CD4-positive, alpha-beta memory T cell (primary cell): ENCODE measurements at regions not wholly inside any gene's neighbourhood (a gene's known extent, or its start where the extent isn't known, plus 50 kb on each side); places are given as distances from the start of the nearest gene placed in this dataset.

Experiments
- CTCF ChIA-PET: fragments of 350-600 bp; sonication (Branson Sonifier 250); formaldehyde crosslinking; loops from one replicate; lab custom pipeline; 2021; ENCODE audit warnings: inconsistent platforms; ENCODE audit not compliant: partially characterized antibody; lab: Charles Lee
- POLR2A ChIA-PET: fragments of 350-600 bp; sonication (Branson Sonifier 250); formaldehyde crosslinking; loops from one replicate; lab custom pipeline; 2021; ENCODE audit not compliant: partially characterized antibody; lab: Charles Lee
- DNase-seq, 5 donors: peaks; one replicate each; pipeline versions ENCODE4 v3.0.0 to v3.0.0-alpha.2; 2020 to 2022; ENCODE audit warnings: mixed read lengths in 1 of 5
- H3K27ac ChIP-seq: one replicate; pipeline ENCODE4 v1.7.0; 2013; ENCODE audit warnings: low read depth, low read length
- H3K27me3 ChIP-seq: 2 replicates; pipeline ENCODE4 v1.7.0; 2013; ENCODE audit warnings: mild to moderate bottlenecking, low read length, moderate library complexity; ENCODE audit not compliant: insufficient read depth
- H3K36me3 ChIP-seq: 2 replicates; pipeline ENCODE4 v1.7.0; 2013; ENCODE audit warnings: mild to moderate bottlenecking, low read length, moderate library complexity; ENCODE audit not compliant: insufficient read depth
- H3K4me1 ChIP-seq: 2 replicates; pipeline ENCODE4 v1.7.0; 2013; ENCODE audit warnings: mild to moderate bottlenecking, low read length, moderate library complexity; ENCODE audit not compliant: insufficient read depth
- H3K4me3 ChIP-seq, 2 donors: one replicate each; pipeline ENCODE4 v1.7.0; 2013; ENCODE audit warnings: low read length in 2 of 2, mild to moderate bottlenecking in 1 of 2
- H3K9me3 ChIP-seq, 2 donors: one replicate each; pipeline ENCODE4 v1.7.0; 2013; ENCODE audit warnings: low read length in 2 of 2, control low read depth in 1 of 2; ENCODE audit not compliant: control insufficient read depth in 1 of 2
- H3K27ac Mint-ChIP-seq, 7 donors: one replicate each; pipeline ENCODE4 v1.8.0; 2020 to 2021; ENCODE audit warnings: mixed read lengths in 7 of 7, mild to moderate bottlenecking in 6 of 7, inconsistent platforms in 3 of 7, moderate library complexity in 3 of 7
- H3K27me3 Mint-ChIP-seq, 2 donors: one replicate each; pipeline ENCODE4 v1.8.0; 2020 to 2021; ENCODE audit warnings: mixed read lengths in 2 of 2
- H3K36me3 Mint-ChIP-seq, 2 donors: one replicate each; pipeline ENCODE4 v1.8.0; 2020 to 2021; ENCODE audit warnings: mixed read lengths in 2 of 2, inconsistent platforms in 1 of 2, mild to moderate bottlenecking in 1 of 2
- H3K4me1 Mint-ChIP-seq, 4 donors: one replicate each; pipeline ENCODE4 v1.8.0; 2020 to 2021; ENCODE audit warnings: mixed read lengths in 4 of 4, mild to moderate bottlenecking in 1 of 4
- H3K4me3 Mint-ChIP-seq, 8 donors: one replicate each; pipeline ENCODE4 v1.8.0; 2020 to 2021; ENCODE audit warnings: mixed read lengths in 8 of 8, mild to moderate bottlenecking in 7 of 8, moderate library complexity in 6 of 8, inconsistent platforms in 3 of 8
- H3K9me3 Mint-ChIP-seq, 8 donors: one replicate each; pipeline ENCODE4 v1.8.0; 2020 to 2021; ENCODE audit warnings: mixed read lengths in 8 of 8, mild to moderate bottlenecking in 5 of 8, inconsistent platforms in 3 of 8, moderate library complexity in 1 of 8
- intact Hi-C: fragments of 100-400 bp; cut with micrococcal nuclease; formaldehyde crosslinking; loops from one replicate; pipeline ENCODE4 v1.15.1; 2023

- H3K27ac ChIP-seq = no peak overlapping the region
- H3K36me3 Mint-ChIP-seq = no peaks in the 10 kb centered on the region
- no peaks in the 10 kb centered on the region for H3K9me3 ChIP-seq
- peaks cover 0 to 5% (median 0%) of the 10 kb centered on the region in 8 donors for H3K9me3 Mint-ChIP-seq
- no peak overlapping the region for H3K4me3 ChIP-seq
- CTCF ChIA-PET = no interaction called here
- no peak overlapping the region for H3K27ac Mint-ChIP-seq
- DNase-seq = no peak
- POLR2A ChIA-PET = no interaction called here
- intact Hi-C loops = no loop called here
- H3K4me3 Mint-ChIP-seq = no peak overlapping the region
- no peaks in the 10 kb centered on the region for H3K36me3 ChIP-seq
- H3K27me3 ChIP-seq = no peaks in the 10 kb centered on the region
- no peaks in the 10 kb centered on the region for H3K4me1 ChIP-seq
- no peaks in the 10 kb centered on the region for H3K27me3 Mint-ChIP-seq
- no peaks in the 10 kb centered on the region for H3K4me1 Mint-ChIP-seq
These were observed 178.7 kb upstream of the PITX2 start for GRCh38 chr4:110801591-110801990.

- no peak overlapping the region for H3K27ac ChIP-seq
- POLR2A ChIA-PET = no interaction called here
- DNase-seq = no peak
- Mint-ChIP-seq H3K27me3 (no peaks in the 10 kb centered on the region), H3K4me1 (no peaks in the 10 kb centered on the region), H3K27ac (no peak overlapping the region), H3K9me3 (peaks cover 0 to 6% (median 3%) of the 10 kb centered on the region in 8 donors), H3K4me3 (no peak overlapping the region), H3K36me3 (no peaks in the 10 kb centered on the region)
- H3K4me1 ChIP-seq = no peaks in the 10 kb centered on the region
- intact Hi-C loops = no loop called here
- no peaks in the 10 kb centered on the region for H3K27me3 ChIP-seq
- H3K4me3 ChIP-seq = no peak overlapping the region
- no peaks in the 10 kb centered on the region for H3K9me3 ChIP-seq
- CTCF ChIA-PET = no interaction called here
- H3K36me3 ChIP-seq = no peaks in the 10 kb centered on the region
These were observed 185.5 kb upstream of the PITX2 start for GRCh38 chr4:110808351-110808878.

GRCh38 chr4:110815950-110816349, 193.1 kb upstream of the PITX2 start:
- DNase-seq = no peak
- no peak overlapping the region for H3K27ac Mint-ChIP-seq

DNA sequence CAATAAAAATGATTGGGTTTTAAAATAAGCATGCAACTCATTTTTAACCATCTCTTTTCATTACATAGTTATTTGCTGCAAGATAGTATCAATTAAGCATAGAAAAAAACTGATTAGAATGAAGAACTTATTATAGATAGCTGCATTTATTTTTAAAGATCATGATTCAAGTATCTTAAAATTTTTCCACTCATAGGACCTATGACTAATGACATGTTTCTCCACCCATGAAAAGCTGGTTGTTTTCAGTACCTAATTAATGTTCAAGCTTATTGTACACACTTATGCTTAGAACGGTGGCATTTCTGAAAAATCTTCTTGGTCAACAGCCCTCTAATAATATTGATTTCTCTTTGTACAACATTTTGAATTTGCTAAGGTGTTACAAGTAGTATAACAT, 193.5 kb upstream of the PITX2 start:
- Mint-ChIP-seq H3K36me3 (no peaks in the 10 kb centered on the region), H3K9me3 (peaks cover 0 to 3% (median 0%) of the 10 kb centered on the region in 8 donors), H3K4me3 (no peak overlapping the region), H3K27me3 (no peaks in the 10 kb centered on the region), H3K27ac (no peak overlapping the region), H3K4me1 (no peaks in the 10 kb centered on the region)
- ChIA-PET CTCF (no interaction called here), POLR2A (no interaction called here)
- Histone ChIP-seq H3K4me3 (no peak overlapping the region), H3K36me3 (no peaks in the 10 kb centered on the region), H3K4me1 (no peaks in the 10 kb centered on the region), H3K9me3 (no peaks in the 10 kb centered on the region), H3K27ac (no peak overlapping the region), H3K27me3 (no peaks in the 10 kb centered on the region)
- DNase-seq = no peak
- intact Hi-C loops = no loop called here

More at GRCh38 chr4:110815950-110816349, 193.1 kb upstream of the PITX2 start:
- intact Hi-C loops = no loop called here
- no peaks in the 10 kb centered on the region for H3K4me1 Mint-ChIP-seq
- Histone ChIP-seq H3K27me3 (no peaks in the 10 kb centered on the region), H3K27ac (no peak overlapping the region), H3K36me3 (no peaks in the 10 kb centered on the region), H3K4me3 (no peak overlapping the region), H3K4me1 (no peaks in the 10 kb centered on the region), H3K9me3 (no peaks in the 10 kb centered on the region)
- no peaks in the 10 kb centered on the region for H3K27me3 Mint-ChIP-seq
- POLR2A ChIA-PET = no interaction called here
- H3K36me3 Mint-ChIP-seq = no peaks in the 10 kb centered on the region
- H3K4me3 Mint-ChIP-seq = no peak overlapping the region
- CTCF ChIA-PET = no interaction called here
- peaks cover 0 to 3% (median 0%) of the 10 kb centered on the region in 8 donors for H3K9me3 Mint-ChIP-seq

DNA sequence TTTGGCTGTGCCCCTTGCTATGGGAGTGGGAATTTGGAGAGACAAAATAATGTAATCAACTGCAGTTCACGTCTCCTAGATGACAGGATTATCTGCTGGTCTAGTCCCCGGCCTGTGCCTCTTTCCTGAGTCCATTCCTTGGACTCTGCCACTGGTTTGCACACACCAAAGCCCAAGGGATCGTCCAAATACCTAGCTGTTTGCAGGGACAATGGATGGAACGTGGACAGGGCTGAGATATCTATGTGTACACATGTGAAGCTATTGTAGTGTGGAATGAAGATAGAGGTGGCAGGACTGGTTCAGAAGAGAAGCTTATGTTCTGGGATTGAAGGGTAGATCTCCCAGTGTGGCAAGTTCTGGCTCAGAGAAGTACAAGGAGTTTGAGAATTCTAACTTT, 198.3 kb upstream of the PITX2 start:
- no peaks in the 10 kb centered on the region for H3K36me3 Mint-ChIP-seq
- Histone ChIP-seq H3K36me3 (no peaks in the 10 kb centered on the region), H3K4me3 (no peak overlapping the region), H3K4me1 (no peaks in the 10 kb centered on the region), H3K27ac (no peak overlapping the region), H3K9me3 (no peaks in the 10 kb centered on the region), H3K27me3 (no peaks in the 10 kb centered on the region)
- intact Hi-C loops = no loop called here
- DNase-seq = no peak
- H3K4me1 Mint-ChIP-seq = no peaks in the 10 kb centered on the region
- ChIA-PET POLR2A (no interaction called here), CTCF (interaction anchor here (0.7 kb wide), 1 partner anchor 64 kb away, joined by 3 read pairs; no protein-coding TSS in a partner anchor)
- H3K27me3 Mint-ChIP-seq = no peaks in the 10 kb centered on the region
- H3K4me3 Mint-ChIP-seq = no peak overlapping the region
- H3K27ac Mint-ChIP-seq = no peak overlapping the region
- H3K9me3 Mint-ChIP-seq = no peaks in the 10 kb centered on the region

GRCh38 chr4:110823251-110823650, 200.4 kb upstream of the PITX2 start:
- no peaks in the 10 kb centered on the region for H3K36me3 ChIP-seq
- H3K4me1 ChIP-seq = no peaks in the 10 kb centered on the region
- H3K27me3 ChIP-seq = no peaks in the 10 kb centered on the region
- H3K27me3 Mint-ChIP-seq = no peaks in the 10 kb centered on the region
- ChIA-PET CTCF (no interaction called here), POLR2A (no interaction called here)
- no peak overlapping the region for H3K4me3 ChIP-seq
- DNase-seq = no peak
- no peak overlapping the region for H3K4me3 Mint-ChIP-seq
- no peak overlapping the region for H3K27ac Mint-ChIP-seq
- no peak overlapping the region for H3K27ac ChIP-seq
- no peaks in the 10 kb centered on the region for H3K9me3 ChIP-seq
- H3K36me3 Mint-ChIP-seq = no peaks in the 10 kb centered on the region
- peaks cover 0 to 3% (median 0%) of the 10 kb centered on the region in 8 donors for H3K9me3 Mint-ChIP-seq
- intact Hi-C loops = no loop called here
- H3K4me1 Mint-ChIP-seq = no peaks in the 10 kb centered on the region

- no peaks in the 10 kb centered on the region for H3K4me1 Mint-ChIP-seq
- Histone ChIP-seq H3K4me1 (no peaks in the 10 kb centered on the region), H3K27ac (no peak overlapping the region), H3K9me3 (no peaks in the 10 kb centered on the region), H3K36me3 (no peaks in the 10 kb centered on the region), H3K4me3 (no peak overlapping the region), H3K27me3 (no peaks in the 10 kb centered on the region)
- ChIA-PET CTCF (no interaction called here), POLR2A (no interaction called here)
- H3K9me3 Mint-ChIP-seq = peaks cover 0 to 3% (median 0%) of the 10 kb centered on the region in 8 donors
- H3K36me3 Mint-ChIP-seq = no peaks in the 10 kb centered on the region
- no peaks in the 10 kb centered on the region for H3K27me3 Mint-ChIP-seq
- intact Hi-C loops = no loop called here
- H3K4me3 Mint-ChIP-seq = no peak overlapping the region
- no peak overlapping the region for H3K27ac Mint-ChIP-seq
- DNase-seq = no peak
These were observed 201.5 kb upstream of the PITX2 start for GRCh38 chr4:110824344-110824743.

DNA sequence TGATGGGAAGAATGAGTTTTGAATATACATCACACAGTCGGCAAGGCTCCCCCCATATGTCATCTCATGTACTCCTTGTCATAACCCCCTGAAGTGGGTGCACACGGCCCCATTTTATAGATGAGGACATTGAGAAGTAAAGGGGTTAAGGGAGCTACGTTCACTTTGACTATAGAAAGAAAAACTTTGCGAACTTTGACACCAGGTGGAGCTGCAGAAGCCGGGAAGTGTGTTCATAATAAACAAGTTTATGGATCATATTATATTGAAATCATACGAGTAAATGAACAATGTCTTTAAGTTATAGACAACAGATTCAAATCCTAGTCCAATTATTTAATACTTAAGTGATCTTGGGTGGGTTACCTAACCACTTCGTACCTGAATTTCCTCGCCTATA, 203.8 kb upstream of the PITX2 start:
- H3K4me3 Mint-ChIP-seq = no peak overlapping the region

More for the DNA sequence above, 203.8 kb upstream of the PITX2 start:
- H3K9me3 ChIP-seq = no peaks in the 10 kb centered on the region
- intact Hi-C loops = no loop called here
- H3K27me3 ChIP-seq = no peaks in the 10 kb centered on the region
- H3K4me1 Mint-ChIP-seq = no peaks in the 10 kb centered on the region
- no peak for DNase-seq
- POLR2A ChIA-PET = no interaction called here
- peaks cover 0 to 3% (median 0%) of the 10 kb centered on the region in 8 donors for H3K9me3 Mint-ChIP-seq
- H3K36me3 Mint-ChIP-seq = no peaks in the 10 kb centered on the region
- H3K4me1 ChIP-seq = no peaks in the 10 kb centered on the region
- H3K27ac ChIP-seq = no peak overlapping the region
- no peaks in the 10 kb centered on the region for H3K36me3 ChIP-seq
- H3K27me3 Mint-ChIP-seq = no peaks in the 10 kb centered on the region
- CTCF ChIA-PET = no interaction called here
- no peak overlapping the region for H3K27ac Mint-ChIP-seq
- H3K4me3 ChIP-seq = no peak overlapping the region
